Right lobe of liver (tissue), 4 donors: ENCODE measurements at regions not wholly inside any gene's neighbourhood (a gene's known extent, or its start where the extent isn't known, plus 50 kb on each side); places are given as distances from the start of the nearest gene placed in this dataset.

Source experiments
- CTCF ChIP-seq, 4 donors: fragments of 200-600 bp in 3 of 4; fragments of 450-650 bp in 1 of 4; IDR thresholded peaks; one replicate each; pipeline versions ENCODE4 v1.5.1 to v1.8.0; 2016 to 2022; ENCODE audit warnings: antibody characterized with exemption in 4 of 4, mild to moderate bottlenecking in 2 of 4
- POLR2A ChIP-seq: fragments of 450-650 bp; IDR thresholded peaks from one replicate; pipeline ENCODE4 v1.6.1; 2017; ENCODE audit warnings: antibody characterized with exemption, mild to moderate bottlenecking
- donor health status: DM: no; HTN: no; CAD: no.
- donor health status: DM: no; HTN: no; CAD: no.
- donor health status: DM: no; HTN: yes; CAD: no.

DNA sequence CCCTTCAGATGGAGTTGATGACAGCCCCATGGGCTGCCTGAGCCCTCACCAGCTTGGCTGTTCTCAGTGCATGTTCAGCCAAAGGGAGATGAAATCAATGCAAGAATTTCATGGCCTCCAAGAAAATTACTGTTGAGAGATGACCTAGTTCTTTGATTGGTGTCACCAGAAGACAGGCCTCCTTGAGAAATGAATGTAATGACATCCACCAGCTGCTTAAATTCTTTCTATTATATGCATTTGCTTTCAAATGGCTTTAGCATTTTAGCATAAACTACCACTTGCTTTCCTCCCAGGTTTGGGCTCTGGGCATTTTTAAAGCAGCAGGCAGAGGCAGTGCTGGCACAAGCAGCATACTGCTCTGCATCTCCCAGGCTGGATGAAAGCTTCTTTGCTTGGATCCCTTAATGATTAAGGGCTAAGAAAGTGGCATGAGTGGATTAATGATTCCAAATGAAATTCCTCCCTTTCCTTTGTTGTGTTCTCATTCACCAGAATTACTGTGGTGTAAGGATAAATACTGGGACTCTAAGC, 278.4 kb downstream of the ZNF326 start:
- TF ChIP-seq CTCF (IDR thresholded peaks at IDR 0.05) (no peak), POLR2A (no peak)
